Stomach smooth muscle (tissue), 2 donors: ENCODE measurements at regions not wholly inside any gene's neighbourhood (a gene's known extent, or its start where the extent isn't known, plus 50 kb on each side); places are given as distances from the start of the nearest gene placed in this dataset.

Experiments used
- H3K27ac ChIP-seq: one replicate; pipeline ENCODE4 v1.7.0; 2013; ENCODE audit warnings: mild to moderate bottlenecking, low read length, inconsistent platforms
- H3K27me3 ChIP-seq, 2 donors: one replicate each; pipeline ENCODE4 v1.7.0; 2013; ENCODE audit warnings: low read length in 2 of 2; ENCODE audit not compliant: insufficient read depth in 2 of 2, control insufficient read depth in 1 of 2
- H3K36me3 ChIP-seq, 2 donors: one replicate each; pipeline ENCODE4 v1.7.0; 2013; ENCODE audit warnings: low read length in 2 of 2; ENCODE audit not compliant: control insufficient read depth in 2 of 2, insufficient read depth in 2 of 2
- H3K4me1 ChIP-seq: one replicate; pipeline ENCODE4 v1.7.0; 2013; ENCODE audit warnings: low read length; ENCODE audit not compliant: control insufficient read depth, insufficient read depth
- H3K4me3 ChIP-seq, 2 donors: one replicate each; pipeline ENCODE4 v1.7.0; 2013; ENCODE audit warnings: low read length in 2 of 2
- H3K9ac ChIP-seq, 2 donors: one replicate each; pipeline ENCODE4 v1.7.0; 2013; ENCODE audit warnings: low read length in 2 of 2, mild to moderate bottlenecking in 1 of 2
- H3K9me3 ChIP-seq, 2 donors: one replicate each; pipeline ENCODE4 v1.7.0; 2013; ENCODE audit warnings: low read length in 2 of 2; ENCODE audit not compliant: control insufficient read depth in 2 of 2
- donor health status: healthy.
- donor health status: Pancreatic carcinoma.

GRCh38 chr11:133697603-133698180 is 147.6 kb downstream of the SPATA19 start:
- Histone ChIP-seq H3K27ac (no peak overlapping the region), H3K36me3 (no peaks in the 10 kb centered on the region), H3K9ac (no peak overlapping the region), H3K9me3 (no peaks in the 10 kb centered on the region), H3K27me3 (no peaks in the 10 kb centered on the region), H3K4me1 (peaks cover 11% of the 10 kb centered on the region), H3K4me3 (no peak overlapping the region)

GRCh38 chr11:133697161-133697560 is 148.2 kb downstream of the SPATA19 start:
- no peaks in the 10 kb centered on the region for H3K36me3 ChIP-seq
- no peak overlapping the region for H3K27ac ChIP-seq
- no peaks in the 10 kb centered on the region for H3K9me3 ChIP-seq
- no peaks in the 10 kb centered on the region for H3K27me3 ChIP-seq
- H3K9ac ChIP-seq: no peak overlapping the region
- peaks cover 11% of the 10 kb centered on the region for H3K4me1 ChIP-seq
- H3K4me3 ChIP-seq: no peak overlapping the region

- Histone ChIP-seq H3K9me3 (no peaks in the 10 kb centered on the region), H3K27ac (no peak overlapping the region), H3K27me3 (no peaks in the 10 kb centered on the region), H3K4me3 (no peak overlapping the region), H3K36me3 (no peaks in the 10 kb centered on the region), H3K4me1 (peaks cover 11% of the 10 kb centered on the region), H3K9ac (no peak overlapping the region)
Observed at GRCh38 chr11:133695387-133695786, 149.9 kb downstream of the SPATA19 start.

- Histone ChIP-seq H3K36me3 (no peaks in the 10 kb centered on the region), H3K9ac (no peak overlapping the region), H3K27ac (no peak overlapping the region), H3K4me1 (peaks cover 11% of the 10 kb centered on the region), H3K4me3 (no peak overlapping the region), H3K9me3 (no peaks in the 10 kb centered on the region), H3K27me3 (no peaks in the 10 kb centered on the region)
Observed at GRCh38 chr11:133694701-133695100, 150.6 kb downstream of the SPATA19 start.

GRCh38 chr11:133693110-133693509 is 152.2 kb downstream of the SPATA19 start:
- Histone ChIP-seq H3K36me3 (no peaks in the 10 kb centered on the region), H3K27ac (no peak overlapping the region), H3K4me1 (peaks cover 11% of the 10 kb centered on the region), H3K4me3 (no peak overlapping the region), H3K9me3 (no peaks in the 10 kb centered on the region), H3K9ac (no peak overlapping the region), H3K27me3 (no peaks in the 10 kb centered on the region)

GRCh38 chr11:133692126-133692934 is 153.0 kb downstream of the SPATA19 start:
- peaks cover 6% of the 10 kb centered on the region for H3K4me1 ChIP-seq
- H3K4me3 ChIP-seq: no peak overlapping the region
- no peaks in the 10 kb centered on the region for H3K9me3 ChIP-seq
- no peak overlapping the region for H3K9ac ChIP-seq
- H3K27me3 ChIP-seq: no peaks in the 10 kb centered on the region
- H3K36me3 ChIP-seq: no peaks in the 10 kb centered on the region
- no peak overlapping the region for H3K27ac ChIP-seq

- no peaks in the 10 kb centered on the region for H3K9me3 ChIP-seq
- no peak overlapping the region for H3K4me3 ChIP-seq
- no peak overlapping the region for H3K9ac ChIP-seq
Observed at GRCh38 chr11:133687781-133688180, 155.5 kb upstream of the OPCML start.

GRCh38 chr11:133681901-133682300 is 149.6 kb upstream of the OPCML start:
- Histone ChIP-seq H3K36me3 (no peaks in the 10 kb centered on the region), H3K4me1 (no peaks in the 10 kb centered on the region), H3K9me3 (no peaks in the 10 kb centered on the region), H3K27ac (no peak overlapping the region), H3K9ac (no peak overlapping the region), H3K27me3 (peaks cover 6 to 13% of the 10 kb centered on the region in 2 donors), H3K4me3 (no peak overlapping the region)

More at GRCh38 chr11:133687781-133688180, 155.5 kb upstream of the OPCML start:
- Histone ChIP-seq H3K36me3 (no peaks in the 10 kb centered on the region), H3K27ac (no peak overlapping the region), H3K27me3 (no peaks in the 10 kb centered on the region), H3K4me1 (no peaks in the 10 kb centered on the region)

GRCh38 chr11:133679896-133680295 is 147.6 kb upstream of the OPCML start:
- Histone ChIP-seq H3K4me1 (no peaks in the 10 kb centered on the region), H3K9ac (no peak overlapping the region), H3K36me3 (no peaks in the 10 kb centered on the region), H3K27me3 (peaks cover 6 to 13% of the 10 kb centered on the region in 2 donors), H3K4me3 (no peak overlapping the region), H3K27ac (no peak overlapping the region), H3K9me3 (no peaks in the 10 kb centered on the region)

GRCh38 chr11:133678191-133678590 is 145.9 kb upstream of the OPCML start:
- Histone ChIP-seq H3K4me3 (no peak overlapping the region), H3K27me3 (peaks cover 6 to 13% of the 10 kb centered on the region in 2 donors), H3K9me3 (no peaks in the 10 kb centered on the region), H3K27ac (no peak overlapping the region), H3K4me1 (no peaks in the 10 kb centered on the region), H3K9ac (no peak overlapping the region), H3K36me3 (no peaks in the 10 kb centered on the region)

- no peaks in the 10 kb centered on the region for H3K9me3 ChIP-seq
- no peak overlapping the region for H3K4me3 ChIP-seq
- no peaks in the 10 kb centered on the region for H3K4me1 ChIP-seq
- no peak overlapping the region for H3K9ac ChIP-seq
- no peaks in the 10 kb centered on the region for H3K36me3 ChIP-seq
- H3K27ac ChIP-seq: no peak overlapping the region
- H3K27me3 ChIP-seq: peaks cover 6 to 13% of the 10 kb centered on the region in 2 donors
Observed at GRCh38 chr11:133677387-133677786, 145.1 kb upstream of the OPCML start.
